Raji (cell line): ENCODE measurements at regions not wholly inside any gene's neighbourhood (a gene's known extent, or its start where the extent isn't known, plus 50 kb on each side); places are given as distances from the start of the nearest gene placed in this dataset.

ENCODE experiments used
- POLR2A ChIP-seq: IDR thresholded peaks from 2 replicates; pipeline ENCODE4 v1.6.1; 2011; ENCODE audit warnings: low read depth, low read length, control low read depth; ENCODE audit not compliant: insufficient read depth

- TF ChIP-seq POLR2A, result no peak
Observed at GRCh38 chr14:101029668-101030290, 126.3 kb upstream of the RTL1 start.

GRCh38 chr14:101030586-101030985 lies 127.1 kb upstream of the RTL1 start:
- no peak for TF ChIP-seq POLR2A

- no peak for TF ChIP-seq POLR2A
Observed at GRCh38 chr14:101031186-101031585, 127.7 kb upstream of the RTL1 start.

GRCh38 chr14:101031721-101032120 lies 128.2 kb upstream of the RTL1 start:
- TF ChIP-seq POLR2A, result no peak

GRCh38 chr14:101032433-101032832 lies 128.9 kb upstream of the RTL1 start:
- TF ChIP-seq POLR2A, result no peak

- TF ChIP-seq POLR2A, result no peak
Observed at GRCh38 chr14:101033006-101033405, 129.5 kb upstream of the RTL1 start.

- no peak for TF ChIP-seq POLR2A
Observed at GRCh38 chr14:101033446-101034165, 130.1 kb upstream of the RTL1 start.

- no peak for TF ChIP-seq POLR2A
Observed at GRCh38 chr14:101034986-101035385, 131.5 kb upstream of the RTL1 start.

- no peak for TF ChIP-seq POLR2A
Observed at GRCh38 chr14:101035466-101036225, 132.1 kb upstream of the RTL1 start.

GRCh38 chr14:101037021-101037817 lies 133.7 kb upstream of the RTL1 start:
- no peak for TF ChIP-seq POLR2A

- TF ChIP-seq POLR2A, result no peak
Observed at GRCh38 chr14:101039031-101039754, 135.7 kb upstream of the RTL1 start.

GRCh38 chr14:101039755-101040138 lies 136.2 kb upstream of the RTL1 start:
- TF ChIP-seq POLR2A, result no peak

GRCh38 chr14:101040538-101041442 lies 137.3 kb upstream of the RTL1 start:
- no peak for TF ChIP-seq POLR2A

GRCh38 chr14:101043891-101044290 lies 140.4 kb upstream of the RTL1 start:
- TF ChIP-seq POLR2A, result no peak
